ENCODE measurements at regions not wholly inside any gene's neighbourhood (a gene's known extent, or its start where the extent isn't known, plus 50 kb on each side); places are given as distances from the start of the nearest gene placed in this dataset.
"Not testable (repeated sequence)": the region's sequence is repeated elsewhere in the genome, so short reads cannot be mapped to it uniquely, and the experiment has no call there.

GRCh38 chr10:35986756-35987502 lies 344.8 kb upstream of the FZD8 start:
- TF ChIP-seq, protein P1, sequence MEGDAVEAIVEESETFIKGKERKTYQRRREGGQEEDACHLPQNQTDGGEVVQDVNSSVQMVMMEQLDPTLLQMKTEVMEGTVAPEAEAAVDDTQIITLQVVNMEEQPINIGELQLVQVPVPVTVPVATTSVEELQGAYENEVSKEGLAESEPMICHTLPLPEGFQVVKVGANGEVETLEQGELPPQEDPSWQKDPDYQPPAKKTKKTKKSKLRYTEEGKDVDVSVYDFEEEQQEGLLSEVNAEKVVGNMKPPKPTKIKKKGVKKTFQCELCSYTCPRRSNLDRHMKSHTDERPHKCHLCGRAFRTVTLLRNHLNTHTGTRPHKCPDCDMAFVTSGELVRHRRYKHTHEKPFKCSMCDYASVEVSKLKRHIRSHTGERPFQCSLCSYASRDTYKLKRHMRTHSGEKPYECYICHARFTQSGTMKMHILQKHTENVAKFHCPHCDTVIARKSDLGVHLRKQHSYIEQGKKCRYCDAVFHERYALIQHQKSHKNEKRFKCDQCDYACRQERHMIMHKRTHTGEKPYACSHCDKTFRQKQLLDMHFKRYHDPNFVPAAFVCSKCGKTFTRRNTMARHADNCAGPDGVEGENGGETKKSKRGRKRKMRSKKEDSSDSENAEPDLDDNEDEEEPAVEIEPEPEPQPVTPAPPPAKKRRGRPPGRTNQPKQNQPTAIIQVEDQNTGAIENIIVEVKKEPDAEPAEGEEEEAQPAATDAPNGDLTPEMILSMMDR (IDR thresholded peaks at IDR 0.05), result no peak
- H3K9me3 Mint-ChIP-seq, result peaks cover 0 to 5% (median 3%) of the 10 kb centered on the region in 7 donors
- H2AFZ ChIP-seq (ENCODE audit: insufficient read depth, low read depth, low read length, poor library complexity, severe bottlenecking), result no peak overlapping the region

GRCh38 chr10:35979116-35979515 lies 337.0 kb upstream of the FZD8 start:
- H3K4me3 Mint-ChIP-seq, result no peak overlapping the region
- Histone ChIP-seq H3K9me3 (replicated peaks in 1 of 2; ENCODE audit: control insufficient read depth in 1 of 2, insufficient read depth in 1 of 2, low read length in 2 of 2) (peaks cover 0 to 3% of the 10 kb centered on the region in 2 donors), H3K36me3 (replicated peaks in 1 of 2; ENCODE audit: control insufficient read depth in 1 of 2, insufficient read depth in 2 of 2, low read length in 2 of 2) (no peaks in the 10 kb centered on the region), H3K4me1 (ENCODE audit: control insufficient read depth in 1 of 2, insufficient read depth in 2 of 2, low read length in 2 of 2) (no peaks in the 10 kb centered on the region), H3K4me3 (replicated peaks in 1 of 3; ENCODE audit: low read depth in 2 of 3, low read length in 3 of 3) (no peak overlapping the region), H4K20me1 (ENCODE audit: insufficient read depth, low read length) (no peaks in the 10 kb centered on the region), H3K79me2 (ENCODE audit: insufficient read depth, low read length) (no peaks in the 10 kb centered on the region), H3K27me3 (ENCODE audit: control insufficient read depth in 2 of 2, insufficient read depth in 2 of 2, low read length in 2 of 2) (no peaks in the 10 kb centered on the region), H2AFZ (ENCODE audit: insufficient read depth, low read depth, low read length, poor library complexity, severe bottlenecking) (no peak overlapping the region), H3K4me2 (replicated peaks; ENCODE audit: extremely low read depth, low read length, poor library complexity, severe bottlenecking) (no peak overlapping the region), H3K27ac (ENCODE audit: low read depth in 1 of 2, low read length in 2 of 2) (no peak overlapping the region), H3K9ac (ENCODE audit: insufficient read depth, low read length, poor library complexity, severe bottlenecking) (no peak overlapping the region)
- H3K9me3 Mint-ChIP-seq, result peaks cover 0 to 11% (median 2%) of the 10 kb centered on the region in 7 donors
- H3K4me1 Mint-ChIP-seq, result no peaks in the 10 kb centered on the region
- TF ChIP-seq, protein P1 (IDR thresholded peaks at IDR 0.05), result no peak
- H3K27ac Mint-ChIP-seq, result no peak overlapping the region
- WGBS (ENCODE audit: insufficient coverage), result no CpG with 5 or more reads among the region's 2 CpGs
- no peaks in the 10 kb centered on the region for H3K36me3 Mint-ChIP-seq
- no peaks in the 10 kb centered on the region for H3K27me3 Mint-ChIP-seq (ENCODE audit: low read depth in 3 of 3)
- no peak for DNase-seq
- intact Hi-C loops (cut with micrococcal nuclease), result no loop called here

More at GRCh38 chr10:35986756-35987502, 344.8 kb upstream of the FZD8 start:
- no peak overlapping the region for H3K4me3 Mint-ChIP-seq
- H3K36me3 ChIP-seq (replicated peaks in 1 of 2; ENCODE audit: control insufficient read depth in 1 of 2, insufficient read depth in 2 of 2, low read length in 2 of 2), result no peaks in the 10 kb centered on the region
- H3K4me1 ChIP-seq (ENCODE audit: control insufficient read depth in 1 of 2, insufficient read depth in 2 of 2, low read length in 2 of 2), result no peaks in the 10 kb centered on the region
- no peaks in the 10 kb centered on the region for H3K4me1 Mint-ChIP-seq
- H3K9ac ChIP-seq (ENCODE audit: insufficient read depth, low read length, poor library complexity, severe bottlenecking), result no peak overlapping the region
- H4K20me1 ChIP-seq (ENCODE audit: insufficient read depth, low read length), result no peaks in the 10 kb centered on the region
- H3K36me3 Mint-ChIP-seq, result no peaks in the 10 kb centered on the region
- H3K27ac Mint-ChIP-seq, result no peak overlapping the region
- no peaks in the 10 kb centered on the region for H3K27me3 ChIP-seq (ENCODE audit: control insufficient read depth in 2 of 2, insufficient read depth in 2 of 2, low read length in 2 of 2)
- intact Hi-C loops (cut with micrococcal nuclease), result no loop called here
- peaks cover 0 to 3% of the 10 kb centered on the region in 2 donors for H3K9me3 ChIP-seq (replicated peaks in 1 of 2; ENCODE audit: control insufficient read depth in 1 of 2, insufficient read depth in 1 of 2, low read length in 2 of 2)
- no peaks in the 10 kb centered on the region for H3K79me2 ChIP-seq (ENCODE audit: insufficient read depth, low read length)
- no peaks in the 10 kb centered on the region for H3K27me3 Mint-ChIP-seq (ENCODE audit: low read depth in 3 of 3)
- no peak overlapping the region for H3K4me2 ChIP-seq (replicated peaks; ENCODE audit: extremely low read depth, low read length, poor library complexity, severe bottlenecking)
- no peak overlapping the region for H3K27ac ChIP-seq (ENCODE audit: low read depth in 1 of 2, low read length in 2 of 2)
- DNase-seq, result no peak
- whole genome bisulfite sequencing (ENCODE audit: insufficient coverage), result 100% methylated on average over 2 of the region's 7 CpGs
- H3K4me3 ChIP-seq (replicated peaks in 1 of 3; ENCODE audit: low read depth in 2 of 3, low read length in 3 of 3), result no peak overlapping the region

DNA sequence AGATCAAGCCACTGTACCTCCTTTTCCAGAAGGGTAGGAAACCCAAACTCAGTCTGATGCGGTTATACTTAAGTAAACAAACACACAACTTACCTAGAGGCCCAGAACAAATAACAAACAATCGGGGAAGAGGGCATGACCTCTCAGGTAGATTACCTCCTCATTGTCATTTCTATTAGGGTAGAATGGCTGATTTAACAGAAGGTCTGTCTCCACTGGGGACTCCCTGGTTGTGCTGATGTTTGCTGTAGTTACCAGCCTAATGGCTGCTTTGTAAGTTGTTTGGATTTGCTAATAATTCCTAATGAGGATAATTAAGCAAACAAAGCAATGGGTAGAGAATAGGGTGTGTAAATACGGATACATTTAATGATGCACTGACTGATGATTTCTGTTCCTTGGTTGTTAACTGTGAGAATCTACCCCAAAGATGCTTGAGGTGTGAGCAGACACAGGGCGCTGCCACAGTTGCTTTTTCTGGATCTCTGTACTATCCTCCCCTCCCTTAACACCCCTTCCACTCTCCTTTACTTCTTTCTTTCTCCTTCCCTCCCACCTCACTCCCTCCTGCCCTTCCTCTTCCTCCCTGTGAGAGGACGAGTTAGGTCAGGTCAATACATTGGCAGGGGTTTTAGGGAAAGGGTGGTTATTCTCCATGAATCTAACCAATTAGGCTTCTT lies 332.0 kb upstream of the FZD8 start:
- H3K27ac Mint-ChIP-seq; H3K36me3 ChIP-seq (replicated peaks in 1 of 2; ENCODE audit: control insufficient read depth in 1 of 2, insufficient read depth in 2 of 2, low read length in 2 of 2); H2AFZ ChIP-seq (ENCODE audit: insufficient read depth, low read depth, low read length, poor library complexity, severe bottlenecking); H3K4me2 ChIP-seq (replicated peaks; ENCODE audit: extremely low read depth, low read length, poor library complexity, severe bottlenecking); H3K27ac ChIP-seq (ENCODE audit: low read depth in 1 of 2, low read length in 2 of 2); intact Hi-C loops (cut with micrococcal nuclease); H4K20me1 ChIP-seq (ENCODE audit: insufficient read depth, low read length); H3K79me2 ChIP-seq (ENCODE audit: insufficient read depth, low read length); H3K9me3 ChIP-seq (replicated peaks in 1 of 2; ENCODE audit: control insufficient read depth in 1 of 2, insufficient read depth in 1 of 2, low read length in 2 of 2); H3K4me1 ChIP-seq (ENCODE audit: control insufficient read depth in 1 of 2, insufficient read depth in 2 of 2, low read length in 2 of 2); H3K9ac ChIP-seq (ENCODE audit: insufficient read depth, low read length, poor library complexity, severe bottlenecking); H3K4me3 Mint-ChIP-seq; H3K4me3 ChIP-seq (replicated peaks in 1 of 3; ENCODE audit: low read depth in 2 of 3, low read length in 3 of 3); H3K27me3 Mint-ChIP-seq (ENCODE audit: low read depth in 3 of 3); DNase-seq; H3K4me1 Mint-ChIP-seq; H3K36me3 Mint-ChIP-seq; H3K27me3 ChIP-seq (ENCODE audit: control insufficient read depth in 2 of 2, insufficient read depth in 2 of 2, low read length in 2 of 2): not testable (repeated sequence)
- WGBS (ENCODE audit: insufficient coverage), result 100% methylated on average over 1 of the region's 5 CpGs
- peaks cover 0 to 14% (median 6%) of the 10 kb centered on the region in 7 donors for H3K9me3 Mint-ChIP-seq
